ENCODE measurements at regions not wholly inside any gene's neighbourhood (a gene's known extent, or its start where the extent isn't known, plus 50 kb on each side); places are given as distances from the start of the nearest gene placed in this dataset.

DNA sequence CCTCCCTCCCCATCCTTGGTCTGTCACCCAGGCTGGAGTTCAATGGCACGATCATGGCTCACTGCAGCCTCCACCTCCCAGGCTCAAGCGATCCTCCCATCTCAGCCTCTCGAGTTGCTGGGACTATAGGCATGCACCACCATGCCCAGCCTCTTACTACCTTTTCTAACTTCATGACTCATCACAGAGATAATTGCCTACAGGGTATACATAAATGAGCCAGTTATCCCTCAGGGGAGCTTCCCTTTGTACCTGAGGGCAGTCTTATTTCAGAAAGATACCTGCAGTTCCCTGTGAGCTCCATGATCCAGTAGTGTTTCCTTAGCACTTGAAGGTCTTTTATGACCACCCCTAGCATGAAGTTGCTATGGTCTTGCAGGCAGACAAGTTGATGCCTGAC, 94.2 kb upstream of the DNAJC1 start:
- TF ChIP-seq, protein P1, sequence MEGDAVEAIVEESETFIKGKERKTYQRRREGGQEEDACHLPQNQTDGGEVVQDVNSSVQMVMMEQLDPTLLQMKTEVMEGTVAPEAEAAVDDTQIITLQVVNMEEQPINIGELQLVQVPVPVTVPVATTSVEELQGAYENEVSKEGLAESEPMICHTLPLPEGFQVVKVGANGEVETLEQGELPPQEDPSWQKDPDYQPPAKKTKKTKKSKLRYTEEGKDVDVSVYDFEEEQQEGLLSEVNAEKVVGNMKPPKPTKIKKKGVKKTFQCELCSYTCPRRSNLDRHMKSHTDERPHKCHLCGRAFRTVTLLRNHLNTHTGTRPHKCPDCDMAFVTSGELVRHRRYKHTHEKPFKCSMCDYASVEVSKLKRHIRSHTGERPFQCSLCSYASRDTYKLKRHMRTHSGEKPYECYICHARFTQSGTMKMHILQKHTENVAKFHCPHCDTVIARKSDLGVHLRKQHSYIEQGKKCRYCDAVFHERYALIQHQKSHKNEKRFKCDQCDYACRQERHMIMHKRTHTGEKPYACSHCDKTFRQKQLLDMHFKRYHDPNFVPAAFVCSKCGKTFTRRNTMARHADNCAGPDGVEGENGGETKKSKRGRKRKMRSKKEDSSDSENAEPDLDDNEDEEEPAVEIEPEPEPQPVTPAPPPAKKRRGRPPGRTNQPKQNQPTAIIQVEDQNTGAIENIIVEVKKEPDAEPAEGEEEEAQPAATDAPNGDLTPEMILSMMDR (IDR thresholded peaks at IDR 0.05), result no peak
- no peak for TF ChIP-seq POLR2A (IDR thresholded peaks at IDR 0.05)
